Nephron (organoid): ENCODE measurements at regions not wholly inside any gene's neighbourhood (a gene's known extent, or its start where the extent isn't known, plus 50 kb on each side); places are given as distances from the start of the nearest gene placed in this dataset.

ENCODE experiments used
- H3K27ac Mint-ChIP-seq, 3 experiments: 2 replicates each; pipeline ENCODE4 v1.8.0; 2020; ENCODE audit warnings: mixed read lengths in 3 of 3, mild to moderate bottlenecking in 2 of 3, moderate library complexity in 1 of 3
- H3K27me3 Mint-ChIP-seq: 2 replicates; pipeline ENCODE4 v1.8.0; 2021; ENCODE audit warnings: low read depth, mild to moderate bottlenecking, moderate library complexity, mixed read lengths
- H3K36me3 Mint-ChIP-seq: 2 replicates; pipeline ENCODE4 v1.8.0; 2020; ENCODE audit warnings: low read depth, mixed read lengths
- H3K4me1 Mint-ChIP-seq: 2 replicates; pipeline ENCODE4 v1.8.0; 2020; ENCODE audit warnings: mixed read lengths
- H3K4me3 Mint-ChIP-seq, 3 experiments: 2 replicates each; pipeline ENCODE4 v1.8.0; 2020; ENCODE audit warnings: mild to moderate bottlenecking in 3 of 3, mixed read lengths in 3 of 3, moderate library complexity in 2 of 3
- H3K9me3 Mint-ChIP-seq: 2 replicates; pipeline ENCODE4 v1.8.0; 2020; ENCODE audit warnings: mixed read lengths
- TF ChIP-seq, protein P1 (sequence below), 3 experiments: fragments of 200-600 bp; sonication (generic); IDR thresholded peaks; one replicate each; pipeline ENCODE4 v1.5.0; 2021; ENCODE audit warnings: antibody characterized with exemption in 3 of 3; ENCODE audit not compliant: unreplicated experiment in 3 of 3

GRCh38 chr5:125210242-125210947 lies 464.0 kb upstream of the ZNF608 start:
- H3K4me3 Mint-ChIP-seq: no peak overlapping the region
- TF ChIP-seq, protein P1, sequence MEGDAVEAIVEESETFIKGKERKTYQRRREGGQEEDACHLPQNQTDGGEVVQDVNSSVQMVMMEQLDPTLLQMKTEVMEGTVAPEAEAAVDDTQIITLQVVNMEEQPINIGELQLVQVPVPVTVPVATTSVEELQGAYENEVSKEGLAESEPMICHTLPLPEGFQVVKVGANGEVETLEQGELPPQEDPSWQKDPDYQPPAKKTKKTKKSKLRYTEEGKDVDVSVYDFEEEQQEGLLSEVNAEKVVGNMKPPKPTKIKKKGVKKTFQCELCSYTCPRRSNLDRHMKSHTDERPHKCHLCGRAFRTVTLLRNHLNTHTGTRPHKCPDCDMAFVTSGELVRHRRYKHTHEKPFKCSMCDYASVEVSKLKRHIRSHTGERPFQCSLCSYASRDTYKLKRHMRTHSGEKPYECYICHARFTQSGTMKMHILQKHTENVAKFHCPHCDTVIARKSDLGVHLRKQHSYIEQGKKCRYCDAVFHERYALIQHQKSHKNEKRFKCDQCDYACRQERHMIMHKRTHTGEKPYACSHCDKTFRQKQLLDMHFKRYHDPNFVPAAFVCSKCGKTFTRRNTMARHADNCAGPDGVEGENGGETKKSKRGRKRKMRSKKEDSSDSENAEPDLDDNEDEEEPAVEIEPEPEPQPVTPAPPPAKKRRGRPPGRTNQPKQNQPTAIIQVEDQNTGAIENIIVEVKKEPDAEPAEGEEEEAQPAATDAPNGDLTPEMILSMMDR (IDR thresholded peaks at IDR 0.05; ENCODE audit: unreplicated experiment in 3 of 3): no peak

DNA sequence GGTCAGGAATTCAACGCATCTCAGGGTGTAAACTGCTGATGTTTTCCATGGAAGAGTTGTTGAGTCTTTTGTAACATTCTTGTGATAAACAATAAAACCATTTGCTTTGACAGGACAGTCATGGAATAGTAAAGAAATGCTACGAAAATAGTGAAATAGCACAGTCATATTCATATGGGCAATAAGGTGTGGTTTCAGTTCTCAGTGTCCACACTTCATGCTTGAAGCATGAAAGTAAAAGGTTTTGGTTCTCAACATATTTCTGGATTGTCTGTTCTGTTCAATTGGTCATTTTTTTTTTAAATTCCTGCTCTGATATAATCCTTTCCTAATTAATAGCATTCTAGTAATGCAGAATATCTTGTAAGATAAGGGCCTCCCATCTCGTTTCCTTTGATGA lies 467.6 kb upstream of the ZNF608 start:
- Mint-ChIP-seq H3K4me3 (no peak overlapping the region), H3K4me1 (no peaks in the 10 kb centered on the region), H3K27ac (no peak overlapping the region), H3K27me3 (peaks cover 4% of the 10 kb centered on the region), H3K36me3 (peaks cover 3% of the 10 kb centered on the region), H3K9me3 (peaks cover 17% of the 10 kb centered on the region)
- TF ChIP-seq, protein P1 (IDR thresholded peaks at IDR 0.05; ENCODE audit: unreplicated experiment in 3 of 3): no peak

More at GRCh38 chr5:125210242-125210947, 464.0 kb upstream of the ZNF608 start:
- Mint-ChIP-seq H3K36me3 (no peaks in the 10 kb centered on the region), H3K27me3 (no peaks in the 10 kb centered on the region), H3K4me1 (no peaks in the 10 kb centered on the region), H3K9me3 (peaks cover 9% of the 10 kb centered on the region), H3K27ac (no peak overlapping the region)

GRCh38 chr5:125215593-125215992 lies 469.2 kb upstream of the ZNF608 start:
- H3K27ac Mint-ChIP-seq: no peak overlapping the region
- H3K27me3 Mint-ChIP-seq: peaks cover 4% of the 10 kb centered on the region
- no peak overlapping the region for H3K4me3 Mint-ChIP-seq
- H3K36me3 Mint-ChIP-seq: peaks cover 3% of the 10 kb centered on the region
- no peaks in the 10 kb centered on the region for H3K4me1 Mint-ChIP-seq
- TF ChIP-seq, protein P1 (IDR thresholded peaks at IDR 0.05; ENCODE audit: unreplicated experiment in 3 of 3): no peak
- H3K9me3 Mint-ChIP-seq: peaks cover 24% of the 10 kb centered on the region

- Mint-ChIP-seq H3K9me3 (peaks cover 19% of the 10 kb centered on the region), H3K36me3 (peaks cover 3% of the 10 kb centered on the region), H3K4me3 (no peak overlapping the region), H3K27ac (no peak overlapping the region), H3K27me3 (peaks cover 4% of the 10 kb centered on the region), H3K4me1 (no peaks in the 10 kb centered on the region)
- TF ChIP-seq, protein P1 (IDR thresholded peaks at IDR 0.05; ENCODE audit: unreplicated experiment in 3 of 3): no peak
Observed at GRCh38 chr5:125219710-125220109, 473.3 kb upstream of the ZNF608 start.

- Mint-ChIP-seq H3K36me3 (peaks cover 3% of the 10 kb centered on the region), H3K27me3 (peaks cover 4% of the 10 kb centered on the region), H3K27ac (no peak overlapping the region), H3K9me3 (peaks cover 17% of the 10 kb centered on the region), H3K4me3 (no peak overlapping the region), H3K4me1 (no peaks in the 10 kb centered on the region)
- TF ChIP-seq, protein P1 (IDR thresholded peaks at IDR 0.05; ENCODE audit: unreplicated experiment in 3 of 3): no peak
Observed at GRCh38 chr5:125220284-125220683, 473.8 kb upstream of the ZNF608 start.
